SKM-1 (cell line): ENCODE measurements at regions not wholly inside any gene's neighbourhood (a gene's known extent, or its start where the extent isn't known, plus 50 kb on each side); places are given as distances from the start of the nearest gene placed in this dataset.

Source experiments
- DNase-seq: peaks from one replicate; lab custom pipeline; 2025; ENCODE audit not compliant: unreplicated experiment; lab: John Stamatoyannopoulos, UW

- no peak for DNase-seq
Observed at GRCh38 chr20:60497298-60498035, 539.2 kb downstream of the CDH26 start.

- DNase-seq: no peak
Observed at GRCh38 chr20:60500038-60500701, 541.9 kb downstream of the CDH26 start.

GRCh38 chr20:60501048-60501447 lies 542.8 kb downstream of the CDH26 start:
- DNase-seq: no peak

GRCh38 chr20:60502881-60503280 lies 544.7 kb downstream of the CDH26 start:
- DNase-seq: no peak

- DNase-seq: no peak
Observed at GRCh38 chr20:60505423-60505822, 547.2 kb downstream of the CDH26 start.

- no peak for DNase-seq
Observed at GRCh38 chr20:60506061-60506460, 547.8 kb downstream of the CDH26 start.

- no peak for DNase-seq
Observed at GRCh38 chr20:60507087-60507694, 549.0 kb downstream of the CDH26 start.

GRCh38 chr20:60509407-60509806 lies 551.2 kb downstream of the CDH26 start:
- DNase-seq: no peak

GRCh38 chr20:60510356-60510755 lies 552.1 kb downstream of the CDH26 start:
- DNase-seq: no peak

- no peak for DNase-seq
Observed at GRCh38 chr20:60512443-60512842, 554.2 kb downstream of the CDH26 start.

GRCh38 chr20:60513141-60513540 lies 554.9 kb downstream of the CDH26 start:
- DNase-seq: no peak

- DNase-seq: no peak
Observed at GRCh38 chr20:60516442-60516841, 558.2 kb downstream of the CDH26 start.

- no peak for DNase-seq
Observed at GRCh38 chr20:60518022-60518421, 559.8 kb downstream of the CDH26 start.

- DNase-seq: no peak
Observed at GRCh38 chr20:60525397-60525796, 567.2 kb downstream of the CDH26 start.

- DNase-seq: no peak
Observed at GRCh38 chr20:60527656-60528055, 569.4 kb downstream of the CDH26 start.

- no peak for DNase-seq
Observed at GRCh38 chr20:60528141-60528540, 569.9 kb downstream of the CDH26 start.

GRCh38 chr20:60529149-60529548 lies 570.9 kb downstream of the CDH26 start:
- DNase-seq: no peak

- no peak for DNase-seq
Observed at GRCh38 chr20:60535211-60535610, 577.0 kb downstream of the CDH26 start.

GRCh38 chr20:60540591-60540990 lies 582.4 kb downstream of the CDH26 start:
- no peak for DNase-seq

GRCh38 chr20:60541991-60542390 lies 583.8 kb downstream of the CDH26 start:
- DNase-seq: no peak

GRCh38 chr20:60543598-60543997 lies 585.4 kb downstream of the CDH26 start:
- no peak for DNase-seq

GRCh38 chr20:60553095-60553494 lies 594.9 kb downstream of the CDH26 start:
- DNase-seq: no peak
